K562 (cell line): ENCODE measurements at regions not wholly inside any gene's neighbourhood (a gene's known extent, or its start where the extent isn't known, plus 50 kb on each side); places are given as distances from the start of the nearest gene placed in this dataset.
A peak's percentile ranks its signal among the peaks of the same experiment; 100 is the strongest.

Source experiments
- CSDE1 ChIP-seq, 2 experiments: fragments of 450-650 bp; IDR thresholded peaks; 2 replicates each; pipeline ENCODE4 v1.6.1; 2016; ENCODE audit warnings: mild to moderate bottlenecking in 1 of 2
- MCM2 ChIP-seq: fragments of 450-650 bp; IDR thresholded peaks from 2 replicates; pipeline ENCODE4 v1.6.1; 2017; ENCODE audit warnings: low read depth, mild to moderate bottlenecking
- NONO ChIP-seq, 2 experiments: fragments of 200-400 bp in 1 of 2; fragments of 450-650 bp in 1 of 2; formaldehyde crosslinking in 1 of 2; IDR thresholded peaks; 2 replicates each; pipeline ENCODE4 v1.6.1; 2017; ENCODE audit warnings: low read depth in 2 of 2, mild to moderate bottlenecking in 2 of 2, moderate library complexity in 2 of 2, low read length in 1 of 2
- PURB ChIP-seq: sonication (generic); formaldehyde crosslinking; IDR thresholded peaks from 2 replicates; pipeline ENCODE4 v1.9.0; 2021; ENCODE audit warnings: low read depth, mild to moderate bottlenecking, missing genetic modification reagents
- SP1 ChIP-seq: sonication (generic); formaldehyde crosslinking; IDR thresholded peaks from 2 replicates; pipeline ENCODE4 v1.8.1; 2022; ENCODE audit warnings: mild to moderate bottlenecking, missing genetic modification reagents
- SREBF1 ChIP-seq: fragments of 150-350 bp; IDR thresholded peaks from 2 replicates; pipeline ENCODE4 v1.6.1; 2014; ENCODE audit warnings: antibody characterized with exemption, low read depth, low read length, borderline replicate concordance
- TCF7 ChIP-seq: sonication (generic); IDR thresholded peaks from 2 replicates; pipeline ENCODE4 v1.6.1; 2016; ENCODE audit warnings: antibody characterized with exemption, borderline replicate concordance
- YBX1 ChIP-seq: fragments of 450-650 bp; IDR thresholded peaks from 2 replicates; pipeline ENCODE4 v1.7.1; 2016; ENCODE audit warnings: mild to moderate bottlenecking
- ZNF12 ChIP-seq: sonication (generic); formaldehyde crosslinking; IDR thresholded peaks from 2 replicates; pipeline ENCODE4 v1.4.0; 2020; ENCODE audit warnings: mild to moderate bottlenecking, missing genetic modification reagents
- ZNF134 ChIP-seq: fragments of 250-450 bp; sonication (Bioruptor Pico); conservative IDR thresholded peaks from 2 replicates; pipeline ENCODE4 v1.4.0; 2020
- ZNF217 ChIP-seq: sonication (generic); formaldehyde crosslinking; IDR thresholded peaks from 2 replicates; pipeline ENCODE4 v1.8.0; 2022; ENCODE audit warnings: mild to moderate bottlenecking, missing genetic modification reagents
- TF ChIP-seq, protein P1 (sequence below): sonication (generic); formaldehyde crosslinking; IDR thresholded peaks from 2 replicates; pipeline ENCODE4 v1.8.1; 2022; ENCODE audit warnings: missing genetic modification reagents
- TF ChIP-seq, protein P2 (sequence below): sonication (generic); formaldehyde crosslinking; IDR thresholded peaks from 2 replicates; pipeline ENCODE4 v1.8.0; 2022; ENCODE audit warnings: missing genetic modification reagents, mild to moderate bottlenecking, borderline replicate concordance
- TF ChIP-seq, protein P3 (sequence below), 2 experiments: fragments of 450-650 bp; IDR thresholded peaks; 2 replicates each; pipeline ENCODE4 v1.6.1; 2016; ENCODE audit warnings: mild to moderate bottlenecking in 2 of 2, borderline replicate concordance in 1 of 2, low read depth in 1 of 2, moderate library complexity in 1 of 2
- TF ChIP-seq, protein P4 (sequence below): fragments of 250-450 bp; sonication (Bioruptor Pico); IDR thresholded peaks from 2 replicates; pipeline ENCODE4 v1.8.0; 2022; ENCODE audit warnings: inconsistent platforms, mild to moderate bottlenecking, moderate library complexity, borderline replicate concordance

DNA sequence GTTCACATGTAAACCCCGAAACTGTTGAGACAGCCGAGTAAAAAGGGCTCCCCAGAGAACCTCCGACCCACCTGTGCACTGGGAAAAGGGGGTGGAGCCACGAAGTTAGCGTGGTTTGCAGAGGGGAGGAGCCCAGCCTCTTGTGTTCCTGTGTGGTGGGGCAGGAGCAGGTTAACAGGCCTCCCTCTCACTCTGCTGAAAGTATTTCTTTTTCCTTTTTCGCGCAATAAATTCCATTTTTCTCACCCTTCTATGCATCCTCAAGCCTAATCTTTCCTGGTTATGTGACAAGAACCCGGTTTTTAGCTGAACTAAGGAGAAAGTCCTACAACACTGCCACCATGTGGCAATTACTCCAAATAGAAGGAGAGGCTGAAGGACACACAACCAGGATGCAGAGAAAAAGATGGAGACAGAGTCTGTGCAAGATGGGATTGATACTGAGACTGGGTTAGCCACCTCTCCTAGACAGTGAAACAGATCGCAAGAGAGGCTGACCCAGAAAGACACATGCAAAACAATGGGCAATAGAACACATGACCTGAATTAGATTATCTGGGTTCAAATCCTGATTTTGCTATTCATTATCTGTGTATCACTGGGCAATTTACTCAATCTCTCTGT lies 168.7 kb upstream of the PRSS16 start (continued):
- TF ChIP-seq, protein P1, sequence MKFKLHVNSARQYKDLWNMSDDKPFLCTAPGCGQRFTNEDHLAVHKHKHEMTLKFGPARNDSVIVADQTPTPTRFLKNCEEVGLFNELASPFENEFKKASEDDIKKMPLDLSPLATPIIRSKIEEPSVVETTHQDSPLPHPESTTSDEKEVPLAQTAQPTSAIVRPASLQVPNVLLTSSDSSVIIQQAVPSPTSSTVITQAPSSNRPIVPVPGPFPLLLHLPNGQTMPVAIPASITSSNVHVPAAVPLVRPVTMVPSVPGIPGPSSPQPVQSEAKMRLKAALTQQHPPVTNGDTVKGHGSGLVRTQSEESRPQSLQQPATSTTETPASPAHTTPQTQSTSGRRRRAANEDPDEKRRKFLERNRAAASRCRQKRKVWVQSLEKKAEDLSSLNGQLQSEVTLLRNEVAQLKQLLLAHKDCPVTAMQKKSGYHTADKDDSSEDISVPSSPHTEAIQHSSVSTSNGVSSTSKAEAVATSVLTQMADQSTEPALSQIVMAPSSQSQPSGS = no peak
- TF ChIP-seq ZNF217 (CRISPR knock-in tag) (no peak), SREBF1 (no peak), NONO (IDR thresholded peaks at IDR 0.05; ENCODE audit: low read depth in 2 of 2, low read length in 1 of 2) (peak in 1 of 2 experiments; percentile 47; a peak in 1 of 4 replicates), YBX1 (no peak), CSDE1 (IDR thresholded peaks at IDR 0.05) (no peak), ZNF12 (CRISPR knock-in tag) (no peak), MCM2 (no peak), TCF7 (no peak), PURB (no peak), SP1 (peak; percentile 73; the same call in 1 of the 2 replicates), ZNF134 (CRISPR knock-in tag) (no peak)
- TF ChIP-seq, protein P2, sequence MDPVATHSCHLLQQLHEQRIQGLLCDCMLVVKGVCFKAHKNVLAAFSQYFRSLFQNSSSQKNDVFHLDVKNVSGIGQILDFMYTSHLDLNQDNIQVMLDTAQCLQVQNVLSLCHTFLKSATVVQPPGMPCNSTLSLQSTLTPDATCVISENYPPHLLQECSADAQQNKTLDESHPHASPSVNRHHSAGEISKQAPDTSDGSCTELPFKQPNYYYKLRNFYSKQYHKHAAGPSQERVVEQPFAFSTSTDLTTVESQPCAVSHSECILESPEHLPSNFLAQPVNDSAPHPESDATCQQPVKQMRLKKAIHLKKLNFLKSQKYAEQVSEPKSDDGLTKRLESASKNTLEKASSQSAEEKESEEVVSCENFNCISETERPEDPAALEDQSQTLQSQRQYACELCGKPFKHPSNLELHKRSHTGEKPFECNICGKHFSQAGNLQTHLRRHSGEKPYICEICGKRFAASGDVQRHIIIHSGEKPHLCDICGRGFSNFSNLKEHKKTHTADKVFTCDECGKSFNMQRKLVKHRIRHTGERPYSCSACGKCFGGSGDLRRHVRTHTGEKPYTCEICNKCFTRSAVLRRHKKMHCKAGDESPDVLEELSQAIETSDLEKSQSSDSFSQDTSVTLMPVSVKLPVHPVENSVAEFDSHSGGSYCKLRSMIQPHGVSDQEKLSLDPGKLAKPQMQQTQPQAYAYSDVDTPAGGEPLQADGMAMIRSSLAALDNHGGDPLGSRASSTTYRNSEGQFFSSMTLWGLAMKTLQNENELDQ = no peak
- TF ChIP-seq, protein P3, sequence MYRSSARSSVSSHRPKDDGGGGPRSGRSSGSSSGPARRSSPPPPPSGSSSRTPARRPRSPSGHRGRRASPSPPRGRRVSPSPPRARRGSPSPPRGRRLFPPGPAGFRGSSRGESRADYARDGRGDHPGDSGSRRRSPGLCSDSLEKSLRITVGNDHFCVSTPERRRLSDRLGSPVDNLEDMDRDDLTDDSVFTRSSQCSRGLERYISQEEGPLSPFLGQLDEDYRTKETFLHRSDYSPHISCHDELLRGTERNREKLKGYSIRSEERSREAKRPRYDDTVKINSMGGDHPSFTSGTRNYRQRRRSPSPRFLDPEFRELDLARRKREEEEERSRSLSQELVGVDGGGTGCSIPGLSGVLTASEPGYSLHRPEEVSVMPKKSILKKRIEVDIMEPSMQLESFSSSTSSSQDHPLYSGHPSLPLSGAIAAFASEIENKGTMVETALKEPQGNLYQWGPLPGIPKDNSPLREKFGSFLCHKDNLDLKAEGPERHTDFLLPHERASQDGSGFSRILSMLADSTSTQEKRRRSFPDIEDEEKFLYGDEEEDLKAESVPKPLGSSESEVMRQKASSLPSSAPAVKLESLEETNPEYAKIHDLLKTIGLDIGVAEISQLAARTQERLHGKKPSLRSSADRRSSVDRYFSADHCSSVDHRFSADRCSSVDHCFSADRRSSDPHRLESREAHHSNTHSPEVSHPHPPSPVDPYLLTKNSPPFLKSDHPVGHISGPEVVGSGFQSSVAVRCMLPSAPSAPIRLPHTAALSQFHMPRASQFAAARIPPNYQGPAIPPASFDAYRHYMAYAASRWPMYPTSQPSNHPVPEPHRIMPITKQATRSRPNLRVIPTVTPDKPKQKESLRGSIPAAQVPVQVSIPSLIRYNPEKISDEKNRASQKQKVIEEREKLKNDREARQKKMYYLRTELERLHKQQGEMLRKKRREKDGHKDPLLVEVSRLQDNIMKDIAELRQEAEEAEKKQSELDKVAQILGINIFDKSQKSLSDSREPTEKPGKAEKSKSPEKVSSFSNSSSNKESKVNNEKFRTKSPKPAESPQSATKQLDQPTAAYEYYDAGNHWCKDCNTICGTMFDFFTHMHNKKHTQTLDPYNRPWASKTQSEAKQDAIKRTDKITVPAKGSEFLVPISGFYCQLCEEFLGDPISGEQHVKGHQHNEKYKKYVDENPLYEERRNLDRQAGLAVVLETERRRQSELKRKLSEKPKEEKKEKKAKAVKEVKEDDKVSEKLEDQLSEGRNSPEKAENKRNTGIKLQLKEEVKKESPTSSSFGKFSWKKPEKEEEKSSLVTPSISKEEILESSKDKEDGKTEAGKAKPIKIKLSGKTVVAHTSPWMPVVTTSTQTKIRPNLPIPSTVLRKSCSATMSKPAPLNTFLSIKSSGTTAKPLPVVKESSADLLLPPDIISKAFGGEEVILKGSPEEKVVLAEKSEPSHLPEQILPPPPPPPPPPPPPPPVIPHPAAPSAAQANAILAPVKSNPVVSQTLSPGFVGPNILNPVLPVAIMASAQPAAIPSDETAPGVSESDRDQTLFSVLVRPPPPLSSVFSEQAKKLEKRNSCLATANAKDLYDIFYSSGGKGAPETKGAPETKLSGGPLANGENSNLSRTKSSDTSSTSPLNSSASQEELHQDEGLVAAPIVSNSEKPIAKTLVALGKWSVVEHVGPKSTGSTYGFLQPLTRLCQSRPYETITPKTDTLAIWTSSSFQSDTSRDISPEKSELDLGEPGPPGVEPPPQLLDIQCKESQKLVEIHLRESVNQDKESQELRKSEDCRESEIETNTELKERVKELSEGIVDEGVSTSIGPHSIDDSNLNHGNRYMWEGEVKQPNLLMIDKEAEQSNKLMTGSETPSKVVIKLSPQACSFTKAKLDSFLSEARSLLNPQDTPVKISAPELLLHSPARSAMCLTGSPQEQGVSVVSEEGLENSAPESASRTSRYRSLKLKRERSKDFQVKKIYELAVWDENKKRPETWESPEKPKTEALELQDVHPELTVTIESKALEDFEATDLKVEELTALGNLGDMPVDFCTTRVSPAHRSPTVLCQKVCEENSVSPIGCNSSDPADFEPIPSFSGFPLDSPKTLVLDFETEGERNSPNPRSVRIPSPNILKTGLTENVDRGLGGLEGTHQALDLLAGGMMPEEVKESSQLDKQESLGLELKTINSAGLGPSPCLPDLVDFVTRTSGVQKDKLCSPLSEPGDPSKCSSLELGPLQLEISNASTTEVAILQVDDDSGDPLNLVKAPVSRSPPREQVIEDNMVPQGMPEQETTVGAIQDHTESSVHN (IDR thresholded peaks at IDR 0.05; ENCODE audit: borderline replicate concordance in 1 of 2, low read depth in 1 of 2) = no peak
- TF ChIP-seq, protein P4, sequence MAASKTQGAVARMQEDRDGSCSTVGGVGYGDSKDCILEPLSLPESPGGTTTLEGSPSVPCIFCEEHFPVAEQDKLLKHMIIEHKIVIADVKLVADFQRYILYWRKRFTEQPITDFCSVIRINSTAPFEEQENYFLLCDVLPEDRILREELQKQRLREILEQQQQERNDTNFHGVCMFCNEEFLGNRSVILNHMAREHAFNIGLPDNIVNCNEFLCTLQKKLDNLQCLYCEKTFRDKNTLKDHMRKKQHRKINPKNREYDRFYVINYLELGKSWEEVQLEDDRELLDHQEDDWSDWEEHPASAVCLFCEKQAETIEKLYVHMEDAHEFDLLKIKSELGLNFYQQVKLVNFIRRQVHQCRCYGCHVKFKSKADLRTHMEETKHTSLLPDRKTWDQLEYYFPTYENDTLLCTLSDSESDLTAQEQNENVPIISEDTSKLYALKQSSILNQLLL (CRISPR knock-in tag) = no peak
